HG03354 (cell line): ENCODE measurements at regions not wholly inside any gene's neighbourhood (a gene's known extent, or its start where the extent isn't known, plus 50 kb on each side); places are given as distances from the start of the nearest gene placed in this dataset.

ENCODE experiments used
- ATAC-seq: cut with Tn5 transposase; IDR thresholded peaks from one replicate; pipeline ENCODE4 v1.9.1; 2021; ENCODE audit warnings: mild to moderate bottlenecking; ENCODE audit not compliant: unreplicated experiment, poor library complexity, severe bottlenecking

GRCh38 chr12:118590406-118591150, 214.2 kb downstream of the SUDS3 start:
- no peak for ATAC-seq

DNA sequence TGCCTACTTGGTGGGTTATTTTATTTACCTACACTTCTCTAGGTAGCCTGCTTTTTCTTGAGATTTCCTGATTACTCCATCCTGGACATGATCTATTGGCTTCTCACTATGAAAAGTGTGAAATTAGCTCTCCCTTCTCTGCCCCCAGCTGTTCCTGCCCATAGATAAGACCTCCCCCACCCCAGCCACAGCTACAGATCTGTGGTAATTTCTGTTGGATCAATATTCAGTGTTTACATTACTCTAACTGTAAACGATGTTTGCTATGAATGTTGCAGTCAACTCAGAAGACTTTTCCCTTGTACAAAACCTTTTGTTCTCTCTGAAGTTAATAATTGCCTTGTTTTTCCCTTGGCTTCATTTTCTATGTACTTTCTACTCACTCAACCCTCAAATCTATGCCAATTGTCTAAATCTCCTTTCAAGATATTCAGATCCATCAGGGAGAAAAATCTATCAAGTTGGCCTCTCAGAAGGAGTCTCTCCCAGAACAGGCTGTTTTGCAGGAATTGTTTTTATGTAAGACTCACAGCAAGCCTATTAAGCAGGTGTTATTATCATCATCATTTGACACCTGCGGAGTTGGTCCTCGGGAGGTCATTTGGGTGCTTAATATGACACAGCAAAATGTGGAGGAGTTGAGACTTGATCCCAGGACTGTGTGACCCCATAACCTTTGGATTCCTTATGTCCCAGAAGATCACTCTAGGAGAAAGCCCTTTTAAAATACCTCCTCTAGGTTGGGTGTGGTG, 227.4 kb downstream of the SUDS3 start:
- ATAC-seq: no peak

- ATAC-seq: no peak
Observed at GRCh38 chr12:118606690-118607089, 230.3 kb downstream of the SUDS3 start.

DNA sequence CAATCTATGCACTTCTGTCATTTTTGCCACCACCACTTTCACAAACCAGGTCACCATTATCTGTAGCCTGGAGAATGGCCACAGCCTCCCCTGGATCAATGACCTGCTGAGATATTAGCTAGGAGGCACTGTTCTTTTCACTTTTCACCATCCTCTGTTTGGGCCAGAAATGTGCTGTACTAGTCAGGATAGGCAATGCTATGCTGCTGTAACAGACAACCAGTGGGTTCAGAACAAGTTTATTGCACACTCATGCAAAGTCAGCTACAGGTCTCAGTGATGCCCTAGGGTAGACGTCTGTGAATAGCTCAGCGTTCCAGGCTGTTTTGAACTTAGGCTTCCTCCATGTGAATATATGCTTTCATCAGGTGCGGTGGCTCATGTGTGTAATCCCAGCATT, 231.5 kb downstream of the SUDS3 start:
- no peak for ATAC-seq

GRCh38 chr12:118608770-118609344, 232.5 kb downstream of the SUDS3 start:
- ATAC-seq: no peak

DNA sequence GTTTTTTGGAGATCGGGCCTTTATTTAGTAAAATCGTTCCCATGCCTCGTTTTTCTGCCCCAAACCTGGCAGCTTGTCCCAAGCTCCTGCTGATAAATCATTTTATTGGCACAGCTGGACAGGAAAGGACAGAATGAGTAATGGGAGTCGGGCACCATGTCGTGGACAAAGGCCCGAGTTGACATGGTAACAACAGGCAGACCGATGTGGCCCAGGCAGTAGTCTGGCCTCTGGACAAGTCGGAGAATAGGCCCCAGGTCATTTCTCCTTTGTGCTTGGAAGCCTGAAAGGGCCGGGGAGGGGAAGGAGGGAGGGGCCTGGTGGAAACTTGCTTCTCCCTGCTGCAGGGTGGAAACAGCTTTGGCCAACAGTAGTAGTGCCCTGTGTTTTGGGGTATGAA, 234.9 kb downstream of the SUDS3 start:
- no peak for ATAC-seq

DNA sequence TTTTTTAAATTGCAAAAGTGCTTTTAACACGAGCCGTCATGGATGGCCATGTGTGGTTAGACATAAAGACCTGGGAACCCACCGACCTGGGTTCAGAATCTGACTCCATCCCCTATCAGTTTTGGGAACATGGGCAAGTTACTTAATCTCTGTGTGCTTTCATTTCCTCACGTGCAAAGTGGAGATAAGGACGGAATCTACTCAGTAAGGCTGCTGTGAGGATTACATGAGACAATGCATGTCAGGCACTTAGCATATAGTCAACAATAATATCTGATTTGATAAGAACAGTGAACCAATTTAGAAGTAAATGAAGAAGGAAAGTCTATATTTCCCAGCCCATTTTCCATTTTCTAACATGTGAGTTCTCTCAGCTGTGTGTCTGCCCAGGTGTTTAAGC, 235.4 kb downstream of the SUDS3 start:
- ATAC-seq: no peak

GRCh38 chr12:118617611-118618450, 241.5 kb downstream of the SUDS3 start:
- ATAC-seq: no peak

DNA sequence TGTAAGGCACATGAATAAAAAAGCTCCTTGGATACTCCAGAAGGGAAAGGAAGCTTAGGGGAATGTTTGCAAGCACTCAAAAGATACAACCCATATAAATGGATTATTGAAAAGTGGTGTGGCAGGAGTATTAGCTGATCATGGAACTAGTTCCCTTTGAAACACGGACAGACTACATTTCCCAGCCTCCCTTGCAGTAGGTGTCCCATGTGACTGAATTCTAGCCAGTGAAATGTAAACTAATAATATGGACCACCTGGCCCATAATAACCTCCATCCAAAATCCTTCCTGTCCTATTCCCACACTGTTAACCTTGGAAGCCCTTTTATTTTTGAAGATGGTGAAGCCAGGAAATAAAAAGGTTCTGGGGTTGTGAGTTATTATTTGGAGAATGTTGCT, 242.3 kb downstream of the SUDS3 start:
- ATAC-seq: no peak

DNA sequence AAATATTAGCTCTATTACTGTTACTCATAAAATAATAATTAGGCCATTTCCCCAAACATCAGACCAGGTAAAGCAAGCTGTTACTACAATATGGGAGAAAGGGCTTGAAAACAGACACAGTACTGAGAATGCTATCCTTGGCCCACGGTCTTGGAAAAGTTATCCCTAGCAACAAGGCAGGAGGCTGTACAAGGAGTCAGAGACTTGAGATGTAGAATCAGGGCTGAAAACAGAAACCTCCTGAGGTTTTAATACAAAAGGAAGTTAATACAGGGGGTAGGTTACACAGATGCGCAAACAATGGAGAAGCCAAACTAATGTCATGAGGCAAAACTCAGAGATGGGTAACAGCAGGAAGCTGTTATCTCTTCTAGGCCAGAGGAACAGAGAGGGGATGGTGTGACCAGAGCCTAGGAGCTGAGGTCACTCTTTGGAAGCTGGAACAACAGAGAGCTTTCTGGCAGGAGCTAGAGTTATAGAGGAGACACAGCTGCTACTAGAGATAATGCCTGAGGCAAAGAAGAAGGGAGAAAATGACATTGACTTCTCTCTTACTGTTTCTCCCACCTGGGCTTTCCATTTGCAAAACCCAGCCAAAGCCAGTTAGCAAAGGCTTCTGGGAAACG, 248.8 kb downstream of the SUDS3 start:
- no peak for ATAC-seq

DNA sequence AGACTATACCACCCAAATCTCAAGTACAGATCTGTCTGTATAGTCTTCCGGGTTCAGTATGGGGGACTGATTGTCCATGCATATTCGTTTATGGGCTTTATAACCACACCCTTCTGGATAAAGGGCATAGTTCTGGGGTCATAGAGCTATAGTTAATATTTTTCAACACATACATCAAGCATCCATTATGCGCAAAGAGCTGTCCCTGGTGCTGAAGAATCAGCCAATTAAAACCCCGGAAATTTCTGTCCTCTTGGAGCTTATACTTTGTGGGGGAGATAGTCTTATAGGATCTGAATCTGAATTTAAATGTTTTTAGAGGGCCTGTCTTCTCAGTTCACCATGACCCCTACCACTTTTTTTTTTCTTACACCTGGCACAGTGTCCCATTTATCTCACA, 256.7 kb downstream of the SUDS3 start:
- no peak for ATAC-seq

DNA sequence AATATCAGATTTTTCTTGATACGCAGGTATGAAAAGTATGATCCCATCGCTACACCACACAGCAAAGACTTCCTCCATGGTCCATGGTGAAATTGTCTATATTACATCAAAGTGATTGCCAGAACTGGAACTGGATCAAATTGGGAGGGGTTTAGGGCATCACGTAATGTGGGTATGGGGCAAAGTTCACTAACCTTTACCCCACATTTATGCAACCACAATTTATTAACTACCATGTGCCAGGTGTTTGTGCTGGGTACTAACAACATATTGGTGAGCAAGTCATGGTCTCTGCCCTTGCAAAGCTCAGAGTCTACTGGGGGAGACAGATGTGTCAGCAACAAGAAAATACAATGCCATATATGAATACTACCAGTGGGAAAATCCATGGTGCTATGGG, 258.9 kb downstream of the SUDS3 start:
- ATAC-seq: no peak

DNA sequence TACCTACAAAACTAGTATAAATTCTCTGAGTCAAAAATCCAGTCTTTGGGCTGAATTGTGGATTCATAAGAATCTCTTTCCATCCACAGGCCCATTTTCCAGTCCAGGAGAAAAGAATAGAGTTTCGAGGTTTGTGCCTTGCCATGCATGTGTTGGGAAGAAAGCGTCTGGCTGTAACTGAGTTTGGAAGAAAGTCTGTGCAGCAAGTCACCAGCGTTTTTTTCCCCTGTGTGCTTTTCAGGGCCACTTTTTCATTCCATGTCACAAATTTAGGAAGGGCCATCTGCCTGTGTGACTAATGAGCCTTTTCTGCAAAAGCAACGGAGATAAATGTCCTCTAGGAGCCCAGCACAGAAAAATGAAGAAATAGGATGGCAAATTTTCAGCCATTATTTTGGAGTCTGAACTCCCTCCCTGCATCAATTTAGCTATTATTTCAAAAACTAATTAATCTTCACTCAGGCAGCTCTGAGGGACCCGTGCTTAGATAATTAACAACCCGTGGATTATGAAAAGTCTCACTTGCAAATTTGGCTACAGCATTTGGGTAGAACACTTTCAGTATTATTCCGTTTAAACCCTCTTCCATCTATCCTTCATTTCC, 261.5 kb downstream of the SUDS3 start:
- no peak for ATAC-seq

GRCh38 chr12:118641249-118641648, 264.9 kb downstream of the SUDS3 start:
- no peak for ATAC-seq

- no peak for ATAC-seq
Observed at GRCh38 chr12:118645219-118645618, 268.9 kb downstream of the SUDS3 start.

- no peak for ATAC-seq
Observed at GRCh38 chr12:118649765-118650585, 273.6 kb downstream of the SUDS3 start.

GRCh38 chr12:118650586-118650960, 274.2 kb downstream of the SUDS3 start:
- no peak for ATAC-seq

DNA sequence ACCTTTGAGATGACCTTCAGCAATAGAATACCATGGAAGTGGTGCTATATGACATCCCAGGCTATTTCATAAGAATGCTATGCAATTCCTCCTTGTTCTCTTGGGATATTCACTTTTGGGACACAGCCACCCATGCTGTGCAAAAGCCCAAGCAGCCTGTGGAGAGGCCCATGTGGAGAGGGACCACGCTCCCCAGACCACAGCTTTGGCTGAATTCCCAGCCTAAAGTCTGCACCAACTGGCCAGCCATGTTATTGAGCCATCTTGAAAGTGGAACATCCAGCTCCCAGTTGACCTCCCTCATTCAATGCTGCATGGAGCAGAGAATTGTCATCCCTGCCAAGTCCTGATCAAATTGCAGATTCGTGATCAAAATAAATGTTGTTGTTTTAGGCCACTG, 275.1 kb downstream of the SUDS3 start:
- no peak for ATAC-seq

DNA sequence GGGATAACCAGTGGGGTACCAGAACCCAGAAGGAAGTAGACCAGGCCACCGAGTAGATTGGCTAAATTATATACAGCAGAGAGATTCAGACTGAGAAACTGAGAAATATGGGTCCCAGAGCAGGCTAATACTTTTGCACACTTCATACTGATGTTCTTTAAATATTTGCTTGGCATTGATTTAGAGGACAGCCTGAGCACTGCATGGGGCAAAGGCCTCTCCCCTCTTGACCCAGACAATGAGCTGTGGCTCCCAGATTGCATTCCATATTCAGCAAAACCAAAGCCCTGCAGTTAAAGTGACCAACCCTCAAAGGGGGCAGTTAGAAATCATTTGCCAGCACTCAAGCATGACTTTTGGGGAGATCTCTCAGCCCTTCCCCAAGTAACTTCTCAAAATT, 279.2 kb downstream of the SUDS3 start:
- ATAC-seq: no peak
